ENCODE measurements at regions not wholly inside any gene's neighbourhood (a gene's known extent, or its start where the extent isn't known, plus 50 kb on each side); places are given as distances from the start of the nearest gene placed in this dataset.
"Not testable (repeated sequence)": the region's sequence is repeated elsewhere in the genome, so short reads cannot be mapped to it uniquely, and the experiment has no call there.

- not testable (repeated sequence) for DNase-seq
Observed at GRCh38 chr20:5386846-5387245, 70.1 kb upstream of the PROKR2 start.

DNA sequence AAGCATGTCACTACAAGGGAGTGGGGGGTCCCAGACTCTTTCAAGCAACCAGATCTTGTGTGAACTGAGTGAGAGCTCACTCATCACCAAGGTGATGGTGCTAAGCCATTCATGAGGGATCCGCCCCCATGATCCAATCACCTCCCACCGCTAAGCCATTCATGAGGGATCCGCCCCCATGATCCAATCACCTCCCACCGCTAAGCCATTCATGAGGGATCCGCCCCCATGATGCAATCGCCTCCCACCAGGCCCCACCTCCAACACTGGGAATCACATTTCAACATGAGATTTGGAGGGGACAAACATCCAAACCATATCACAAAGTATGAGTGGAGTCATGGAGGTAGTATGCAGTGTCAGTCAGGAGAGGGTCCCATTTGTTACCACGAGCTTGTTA lies 64.8 kb upstream of the PROKR2 start:
- not testable (repeated sequence) for DNase-seq

DNA sequence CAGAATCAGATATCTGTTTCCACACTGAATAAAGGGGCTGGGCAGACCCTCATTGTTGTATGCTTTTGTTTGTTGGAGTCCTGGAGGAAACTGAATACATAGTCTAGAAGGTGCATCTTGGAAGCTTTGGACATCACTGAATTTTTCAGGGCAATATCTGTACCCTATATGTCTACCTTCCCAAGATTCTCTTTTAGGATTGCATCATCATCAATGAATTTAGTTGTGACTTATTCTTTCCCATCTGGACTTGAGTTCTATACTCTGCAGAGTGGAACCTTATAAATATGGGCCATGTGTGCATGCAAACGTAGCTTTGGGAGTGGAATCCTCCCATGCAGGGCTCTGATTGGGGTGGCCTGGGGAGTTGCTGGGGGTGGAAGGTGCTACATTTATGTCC lies 60.7 kb upstream of the PROKR2 start:
- DNase-seq: no peak

DNA sequence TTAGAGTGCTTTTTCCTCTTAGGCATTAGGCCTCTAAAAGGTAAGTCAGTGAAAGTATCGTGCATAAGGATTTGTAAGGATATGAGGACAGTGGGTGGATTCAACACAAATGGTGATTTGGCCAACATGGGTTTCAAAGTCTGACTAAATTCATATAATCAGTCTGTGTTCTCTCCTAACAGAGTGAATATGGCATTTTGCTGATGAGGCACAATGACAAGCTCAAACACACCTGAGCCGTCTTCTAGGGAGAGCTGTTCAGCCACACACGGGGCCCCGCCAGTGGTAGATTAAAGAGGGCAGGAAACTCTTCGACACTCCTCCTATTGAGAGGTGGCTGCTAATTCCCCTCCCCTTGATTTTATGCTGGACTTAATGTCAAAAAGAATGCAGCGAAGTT lies 59.5 kb upstream of the PROKR2 start:
- no peak for DNase-seq

DNA sequence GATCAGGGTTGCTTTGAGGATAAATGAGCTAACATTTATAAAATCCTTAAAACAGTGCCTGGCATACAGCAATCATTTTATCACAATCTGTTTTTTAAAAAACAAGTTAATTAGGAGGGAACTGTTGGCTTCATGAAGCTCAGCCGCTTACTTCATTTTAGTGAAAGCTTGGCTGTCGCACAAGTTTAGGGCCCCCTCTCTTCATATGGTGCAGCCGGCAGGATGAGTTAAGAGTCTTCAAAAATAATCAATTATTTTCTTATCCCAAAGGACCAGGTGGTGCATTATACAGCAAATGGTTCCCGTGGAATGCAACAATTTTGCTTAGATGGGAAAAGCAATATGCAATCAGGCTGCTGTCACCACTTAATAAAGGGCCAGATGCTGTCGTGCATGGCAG lies 57.4 kb upstream of the PROKR2 start:
- no peak for DNase-seq

DNA sequence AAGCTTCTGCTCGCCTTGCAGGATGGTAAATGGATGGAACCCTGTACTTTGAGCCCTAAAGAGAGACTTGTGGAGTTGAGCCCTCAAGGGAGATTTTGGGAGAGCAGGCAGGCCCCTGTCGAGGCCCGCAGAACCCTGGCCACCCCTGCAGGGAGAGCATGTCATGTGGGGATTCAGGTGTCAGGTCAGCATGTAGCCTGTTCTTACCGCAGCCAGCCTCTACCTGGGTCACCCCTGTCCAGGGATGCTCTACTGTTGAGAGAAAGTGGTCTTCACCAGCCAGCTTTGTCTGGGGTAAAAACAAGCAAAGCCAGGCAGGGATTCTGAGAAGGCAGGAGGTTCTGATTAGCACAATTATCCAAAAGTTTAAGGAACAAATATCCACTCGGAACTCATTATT lies 55.6 kb upstream of the PROKR2 start:
- DNase-seq: no peak

DNA sequence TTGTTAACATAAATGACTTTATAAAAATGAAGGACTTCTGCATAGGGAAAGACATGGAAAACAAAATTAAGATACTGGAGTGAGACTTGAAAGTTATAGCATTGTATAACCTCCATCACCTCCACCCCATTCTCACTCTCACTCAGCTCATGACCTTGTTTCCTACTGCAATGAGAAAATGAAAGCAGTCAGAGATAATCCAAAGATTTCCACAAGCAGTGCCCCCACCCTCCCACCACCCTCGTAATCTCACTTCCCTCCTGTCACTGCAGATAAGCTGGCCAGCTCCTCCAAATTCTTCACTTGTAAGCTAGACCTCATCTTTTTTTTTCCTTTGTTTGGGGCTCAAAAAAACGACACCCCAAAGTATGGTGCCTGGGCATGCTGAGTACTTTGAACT lies 52.9 kb upstream of the PROKR2 start:
- no peak for DNase-seq
